Osteoblast (primary cell): ENCODE measurements at regions not wholly inside any gene's neighbourhood (a gene's known extent, or its start where the extent isn't known, plus 50 kb on each side); places are given as distances from the start of the nearest gene placed in this dataset.

Source experiments
- DNase-seq: peaks from one replicate; pipeline ENCODE4 v3.0.0; 2011; ENCODE audit warnings: low spot score, mixed read lengths; ENCODE audit not compliant: insufficient read length; ENCODE audit errors: missing footprints
- H2AFZ ChIP-seq: 2 replicates; pipeline ENCODE4 v1.6.0; 2011; ENCODE audit warnings: mild to moderate bottlenecking, low read length
- H3K27ac ChIP-seq: 2 replicates; pipeline ENCODE4 v1.5.1; 2011; ENCODE audit warnings: mild to moderate bottlenecking, low read depth, low read length, moderate library complexity
- H3K27me3 ChIP-seq: 2 replicates; pipeline ENCODE4 v1.6.0; 2012; ENCODE audit warnings: mild to moderate bottlenecking, control low read depth, inconsistent platforms, low read length, moderate library complexity; ENCODE audit not compliant: insufficient read depth
- H3K36me3 ChIP-seq: 2 replicates; pipeline ENCODE4 v1.5.1; 2011; ENCODE audit warnings: mild to moderate bottlenecking, low read length, control low read depth, moderate library complexity; ENCODE audit not compliant: insufficient read depth
- H3K4me1 ChIP-seq: 2 replicates; pipeline ENCODE4 v1.5.1; 2011; ENCODE audit warnings: mild to moderate bottlenecking, low read length, control low read depth, moderate library complexity; ENCODE audit not compliant: insufficient read depth
- H3K4me2 ChIP-seq: 2 replicates; pipeline ENCODE4 v1.6.0; 2011; ENCODE audit warnings: mild to moderate bottlenecking, low read length; ENCODE audit not compliant: insufficient read depth
- H3K4me3 ChIP-seq: fragments of 200-600 bp; sonication (generic); 3 replicates; pipeline ENCODE4 v1.5.1; 2012; ENCODE audit warnings: mild to moderate bottlenecking, low read length, inconsistent platforms; ENCODE audit not compliant: insufficient read depth
- H3K79me2 ChIP-seq: 2 replicates; pipeline ENCODE4 v1.6.0; 2012; ENCODE audit warnings: mild to moderate bottlenecking, low read length, control low read depth, inconsistent platforms; ENCODE audit not compliant: insufficient read depth
- H3K9me3 ChIP-seq: 2 replicates; pipeline ENCODE4 v1.5.1; 2011; ENCODE audit warnings: low read depth, low read length, control low read depth
- H4K20me1 ChIP-seq: 2 replicates; pipeline ENCODE4 v1.6.0; 2012; ENCODE audit warnings: mild to moderate bottlenecking, low read length, control low read depth; ENCODE audit not compliant: insufficient read depth
- TF ChIP-seq, protein P1 (sequence below): IDR thresholded peaks from 2 replicates; pipeline ENCODE4 v1.5.1; 2011; ENCODE audit warnings: mild to moderate bottlenecking, low read depth, low read length, moderate library complexity; ENCODE audit errors: extremely low read depth

DNA sequence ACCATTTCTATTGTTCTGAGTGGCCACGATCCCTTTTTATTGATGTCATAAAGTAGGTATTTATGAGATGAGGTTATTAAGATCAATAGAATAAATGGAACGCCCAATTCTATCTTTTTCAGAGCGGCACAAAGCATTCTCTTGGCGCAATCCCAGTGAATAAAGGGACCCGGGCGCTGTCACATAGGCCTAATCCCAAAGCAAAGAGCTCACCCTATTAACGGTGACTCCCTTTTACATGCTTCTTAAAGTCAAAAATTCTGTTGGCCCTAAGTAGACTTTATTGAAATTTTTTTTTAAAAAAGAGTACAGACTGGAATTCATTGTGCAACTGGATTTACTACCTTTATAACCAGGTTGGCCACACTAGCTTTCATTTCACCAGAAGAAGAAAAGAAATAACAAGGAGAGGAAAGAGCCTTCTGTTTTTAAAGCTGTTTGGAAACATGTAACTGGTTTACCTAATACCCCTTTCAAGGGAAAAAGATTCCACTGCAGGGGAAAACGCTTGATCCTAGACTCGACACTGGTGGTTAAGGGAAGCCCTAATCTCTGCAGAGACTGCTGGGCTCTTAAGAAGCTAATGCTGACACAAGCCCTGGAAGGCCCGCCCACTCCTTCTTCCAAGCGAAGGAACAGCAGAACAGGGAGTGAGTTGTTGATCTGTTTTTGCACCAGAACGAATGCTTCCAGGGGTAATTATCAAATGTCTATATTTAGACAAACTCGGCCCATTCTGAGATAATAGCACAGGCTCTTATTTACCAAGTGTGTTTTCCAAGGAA is 381.2 kb downstream of the BCL11B start:
- Histone ChIP-seq H3K27ac (no peak overlapping the region), H3K9me3 (no peaks in the 10 kb centered on the region), H4K20me1 (no peaks in the 10 kb centered on the region), H3K4me1 (no peaks in the 10 kb centered on the region), H3K79me2 (no peaks in the 10 kb centered on the region), H3K27me3 (no peaks in the 10 kb centered on the region), H3K4me3 (no peak overlapping the region), H3K4me2 (no peak overlapping the region), H3K36me3 (no peaks in the 10 kb centered on the region), H2AFZ (no peak overlapping the region)
- DNase-seq = no peak
- TF ChIP-seq, protein P1, sequence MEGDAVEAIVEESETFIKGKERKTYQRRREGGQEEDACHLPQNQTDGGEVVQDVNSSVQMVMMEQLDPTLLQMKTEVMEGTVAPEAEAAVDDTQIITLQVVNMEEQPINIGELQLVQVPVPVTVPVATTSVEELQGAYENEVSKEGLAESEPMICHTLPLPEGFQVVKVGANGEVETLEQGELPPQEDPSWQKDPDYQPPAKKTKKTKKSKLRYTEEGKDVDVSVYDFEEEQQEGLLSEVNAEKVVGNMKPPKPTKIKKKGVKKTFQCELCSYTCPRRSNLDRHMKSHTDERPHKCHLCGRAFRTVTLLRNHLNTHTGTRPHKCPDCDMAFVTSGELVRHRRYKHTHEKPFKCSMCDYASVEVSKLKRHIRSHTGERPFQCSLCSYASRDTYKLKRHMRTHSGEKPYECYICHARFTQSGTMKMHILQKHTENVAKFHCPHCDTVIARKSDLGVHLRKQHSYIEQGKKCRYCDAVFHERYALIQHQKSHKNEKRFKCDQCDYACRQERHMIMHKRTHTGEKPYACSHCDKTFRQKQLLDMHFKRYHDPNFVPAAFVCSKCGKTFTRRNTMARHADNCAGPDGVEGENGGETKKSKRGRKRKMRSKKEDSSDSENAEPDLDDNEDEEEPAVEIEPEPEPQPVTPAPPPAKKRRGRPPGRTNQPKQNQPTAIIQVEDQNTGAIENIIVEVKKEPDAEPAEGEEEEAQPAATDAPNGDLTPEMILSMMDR = no peak

DNA sequence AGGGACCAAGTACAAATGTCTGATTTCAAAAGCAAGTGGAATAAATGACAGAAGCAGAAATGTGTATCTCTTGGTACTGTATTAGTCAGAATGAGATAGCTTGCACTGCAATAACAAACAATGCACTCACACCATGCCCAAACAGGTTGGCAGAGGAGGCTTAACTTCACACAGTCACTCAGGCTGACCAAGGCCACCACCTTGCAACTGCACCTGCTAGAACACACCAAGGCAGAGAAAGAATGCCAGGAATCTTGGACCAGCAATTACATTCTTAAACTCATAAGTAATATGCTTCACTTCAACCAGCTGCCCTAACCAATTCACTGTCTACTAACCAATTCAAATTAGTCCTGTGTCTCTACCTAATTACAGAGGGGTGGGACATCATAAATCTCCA is 378.3 kb downstream of the BCL11B start:
- H4K20me1 ChIP-seq = no peaks in the 10 kb centered on the region
- H3K4me2 ChIP-seq = no peak overlapping the region
- no peaks in the 10 kb centered on the region for H3K79me2 ChIP-seq
- no peak overlapping the region for H2AFZ ChIP-seq
- no peak overlapping the region for H3K4me3 ChIP-seq
- no peak for DNase-seq
- H3K27me3 ChIP-seq = no peaks in the 10 kb centered on the region
- no peaks in the 10 kb centered on the region for H3K36me3 ChIP-seq
- no peak overlapping the region for H3K27ac ChIP-seq
- TF ChIP-seq, protein P1 = no peak
- no peaks in the 10 kb centered on the region for H3K9me3 ChIP-seq
- H3K4me1 ChIP-seq = no peaks in the 10 kb centered on the region

DNA sequence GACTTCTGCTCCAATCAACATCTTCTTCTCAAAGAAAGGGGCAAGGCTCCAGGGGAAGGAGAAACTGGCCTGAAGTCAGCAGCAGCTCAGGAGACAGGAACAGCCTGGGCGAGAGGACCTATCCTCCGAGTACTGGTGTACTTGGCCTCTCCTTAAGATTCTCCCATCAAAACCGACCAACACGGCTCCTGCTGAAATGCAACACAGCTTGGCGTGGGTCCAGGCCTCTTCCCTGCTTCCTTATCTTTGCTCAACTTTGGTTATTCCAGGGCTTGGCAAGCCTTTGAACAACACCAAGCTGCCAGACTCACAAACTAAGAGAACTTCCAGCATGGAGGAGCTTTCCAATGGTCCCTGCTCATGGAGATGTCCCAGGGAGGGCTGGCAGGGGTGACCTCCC is 377.4 kb downstream of the BCL11B start:
- Histone ChIP-seq H3K4me3 (no peak overlapping the region), H3K9me3 (no peaks in the 10 kb centered on the region), H3K4me2 (no peak overlapping the region), H3K27me3 (no peaks in the 10 kb centered on the region), H3K4me1 (no peaks in the 10 kb centered on the region), H3K27ac (no peak overlapping the region), H3K79me2 (no peaks in the 10 kb centered on the region), H3K36me3 (no peaks in the 10 kb centered on the region), H2AFZ (no peak overlapping the region), H4K20me1 (no peaks in the 10 kb centered on the region)
- no peak for DNase-seq
- TF ChIP-seq, protein P1 = no peak

DNA sequence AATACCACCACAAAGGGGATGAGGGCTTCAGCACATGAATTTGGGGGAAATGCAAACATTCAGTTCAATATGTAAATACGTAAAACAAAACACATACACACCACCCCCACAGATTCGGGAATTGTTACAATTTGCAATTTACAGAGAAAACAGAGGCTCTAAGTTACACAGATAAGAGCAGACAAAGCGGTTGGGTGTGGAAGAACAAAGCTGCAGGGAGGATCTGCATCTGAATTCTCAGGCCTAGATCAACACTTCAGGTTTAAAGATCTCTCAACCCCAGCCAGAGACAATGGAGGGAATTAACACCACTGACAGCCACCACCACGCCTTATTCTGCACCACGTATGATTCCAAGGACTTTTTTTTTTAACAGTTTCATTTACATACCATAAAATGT is 375.5 kb downstream of the BCL11B start:
- no peak overlapping the region for H3K27ac ChIP-seq
- H3K4me2 ChIP-seq = no peak overlapping the region
- no peak overlapping the region for H2AFZ ChIP-seq
- DNase-seq = no peak
- H3K27me3 ChIP-seq = no peaks in the 10 kb centered on the region
- no peak overlapping the region for H3K4me3 ChIP-seq
- TF ChIP-seq, protein P1 = no peak
- H3K36me3 ChIP-seq = no peaks in the 10 kb centered on the region
- H3K79me2 ChIP-seq = no peaks in the 10 kb centered on the region
- H3K9me3 ChIP-seq = no peaks in the 10 kb centered on the region
- no peaks in the 10 kb centered on the region for H4K20me1 ChIP-seq
- H3K4me1 ChIP-seq = no peaks in the 10 kb centered on the region
